ENCODE measurements at regions not wholly inside any gene's neighbourhood (a gene's known extent, or its start where the extent isn't known, plus 50 kb on each side); places are given as distances from the start of the nearest gene placed in this dataset.

DNA sequence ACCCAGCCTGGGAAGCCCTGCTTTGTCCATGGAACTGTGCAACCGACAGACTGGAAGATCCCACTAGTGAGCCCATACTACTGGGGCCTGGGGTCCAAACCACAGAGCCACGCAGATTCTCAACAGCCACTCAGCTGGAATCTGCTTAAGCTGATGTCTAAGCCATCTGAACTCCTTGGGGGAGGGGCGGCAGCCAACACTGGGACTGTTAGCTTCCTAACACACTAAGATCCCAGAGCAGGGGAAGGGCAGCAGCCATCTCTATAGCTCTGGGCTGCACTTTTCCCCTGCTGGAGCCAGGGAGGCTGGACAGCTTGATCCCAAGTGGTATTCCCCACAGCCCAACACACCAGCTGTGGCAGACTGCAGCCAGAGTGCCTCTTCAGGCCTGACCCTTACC lies 118.3 kb downstream of the RPRM start:
- peaks cover 2% of the 10 kb centered on the region for H3K27me3 Mint-ChIP-seq (ENCODE audit: insufficient read depth, low read depth, poor library complexity)
- Histone ChIP-seq H2AFZ (no peak overlapping the region), H3K27me3 (ENCODE audit: insufficient read depth) (no peaks in the 10 kb centered on the region), H3K27ac (ENCODE audit: low read depth) (no peak overlapping the region), H3K4me1 (ENCODE audit: insufficient read depth) (0 out of 2 replicates have a peak, but pooled peaks cover 2% of the 10 kb centered on the region), H3K4me2 (no peak overlapping the region), H3K9me2 (ENCODE audit: insufficient read depth) (no peaks in the 10 kb centered on the region), H3F3A (replicated peaks; ENCODE audit: low read depth) (no peaks in the 10 kb centered on the region), H4K20me1 (replicated peaks; ENCODE audit: insufficient read depth) (no peaks in the 10 kb centered on the region), H3K4me3 (no peak overlapping the region), H3K36me3 (ENCODE audit: insufficient read depth) (no peaks in the 10 kb centered on the region), H3K79me2 (replicated peaks; ENCODE audit: insufficient read depth) (no peaks in the 10 kb centered on the region)
- no peak overlapping the region for H3K27ac Mint-ChIP-seq
- ATAC-seq (peak; percentile 52; the same call in 2 of the 3 replicates), DNase-seq (ENCODE audit: low spot score) (peak; percentile 14)
- H3K36me3 Mint-ChIP-seq (ENCODE audit: low read depth), result no peaks in the 10 kb centered on the region
- H3K4me1 Mint-ChIP-seq, result peaks cover 12% of the 10 kb centered on the region
- peaks cover 8% of the 10 kb centered on the region; the same call in 1 of the 3 replicates for H3K9me3 Mint-ChIP-seq
- TF ChIP-seq EZH2phosphoT487 (IDR thresholded peaks at IDR 0.05; ENCODE audit: unreplicated experiment) (no peak), NANOG (IDR thresholded peaks at IDR 0.05; ENCODE audit: borderline replicate concordance) (no peak), ZNF462 (CRISPR knock-in tag; IDR thresholded peaks at IDR 0.05) (no peak), ZNF114 (CRISPR knock-in tag; IDR thresholded peaks at IDR 0.05) (no peak), POLR2AphosphoS5 (IDR thresholded peaks at IDR 0.05; ENCODE audit: low read depth) (no peak), STAT1 (IDR thresholded peaks at IDR 0.05; ENCODE audit: unreplicated experiment) (no peak), CREB1 (CRISPR knock-in tag; IDR thresholded peaks at IDR 0.05; ENCODE audit: low read depth) (no peak), EZH2 (IDR thresholded peaks at IDR 0.05; ENCODE audit: low read depth, unreplicated experiment) (no peak), JUNB (IDR thresholded peaks at IDR 0.05; ENCODE audit: unreplicated experiment) (no peak), REST (IDR thresholded peaks at IDR 0.05; ENCODE audit: unreplicated experiment) (no peak), ZNF331 (CRISPR knock-in tag; IDR thresholded peaks at IDR 0.05; ENCODE audit: low read depth) (no peak)
- TF ChIP-seq, protein P1, sequence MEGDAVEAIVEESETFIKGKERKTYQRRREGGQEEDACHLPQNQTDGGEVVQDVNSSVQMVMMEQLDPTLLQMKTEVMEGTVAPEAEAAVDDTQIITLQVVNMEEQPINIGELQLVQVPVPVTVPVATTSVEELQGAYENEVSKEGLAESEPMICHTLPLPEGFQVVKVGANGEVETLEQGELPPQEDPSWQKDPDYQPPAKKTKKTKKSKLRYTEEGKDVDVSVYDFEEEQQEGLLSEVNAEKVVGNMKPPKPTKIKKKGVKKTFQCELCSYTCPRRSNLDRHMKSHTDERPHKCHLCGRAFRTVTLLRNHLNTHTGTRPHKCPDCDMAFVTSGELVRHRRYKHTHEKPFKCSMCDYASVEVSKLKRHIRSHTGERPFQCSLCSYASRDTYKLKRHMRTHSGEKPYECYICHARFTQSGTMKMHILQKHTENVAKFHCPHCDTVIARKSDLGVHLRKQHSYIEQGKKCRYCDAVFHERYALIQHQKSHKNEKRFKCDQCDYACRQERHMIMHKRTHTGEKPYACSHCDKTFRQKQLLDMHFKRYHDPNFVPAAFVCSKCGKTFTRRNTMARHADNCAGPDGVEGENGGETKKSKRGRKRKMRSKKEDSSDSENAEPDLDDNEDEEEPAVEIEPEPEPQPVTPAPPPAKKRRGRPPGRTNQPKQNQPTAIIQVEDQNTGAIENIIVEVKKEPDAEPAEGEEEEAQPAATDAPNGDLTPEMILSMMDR (conservative IDR thresholded peaks at IDR 0.05; ENCODE audit: low read depth in 2 of 2), result no peak
- TF ChIP-seq, protein P2, sequence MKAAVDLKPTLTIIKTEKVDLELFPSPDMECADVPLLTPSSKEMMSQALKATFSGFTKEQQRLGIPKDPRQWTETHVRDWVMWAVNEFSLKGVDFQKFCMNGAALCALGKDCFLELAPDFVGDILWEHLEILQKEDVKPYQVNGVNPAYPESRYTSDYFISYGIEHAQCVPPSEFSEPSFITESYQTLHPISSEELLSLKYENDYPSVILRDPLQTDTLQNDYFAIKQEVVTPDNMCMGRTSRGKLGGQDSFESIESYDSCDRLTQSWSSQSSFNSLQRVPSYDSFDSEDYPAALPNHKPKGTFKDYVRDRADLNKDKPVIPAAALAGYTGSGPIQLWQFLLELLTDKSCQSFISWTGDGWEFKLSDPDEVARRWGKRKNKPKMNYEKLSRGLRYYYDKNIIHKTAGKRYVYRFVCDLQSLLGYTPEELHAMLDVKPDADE (IDR thresholded peaks at IDR 0.05), result no peak
- H3K4me3 Mint-ChIP-seq, result no peak overlapping the region

All from GM23338 (cell line).